Ovary (tissue), 7 donors: ENCODE measurements at regions not wholly inside any gene's neighbourhood (a gene's known extent, or its start where the extent isn't known, plus 50 kb on each side); places are given as distances from the start of the nearest gene placed in this dataset.

Experiments used
- DNase-seq, 5 donors: peaks; one replicate each; pipeline ENCODE4 v3.0.0-alpha.2; 2019 to 2020
- H3K27ac ChIP-seq, 2 donors: fragments of 200-600 bp; one replicate each; pipeline versions ENCODE4 v1.5.1 to v1.8.0; 2019 to 2022
- H3K27me3 ChIP-seq: fragments of 200-600 bp; one replicate; pipeline ENCODE4 v1.8.0; 2022
- H3K36me3 ChIP-seq: fragments of 200-600 bp; sonication (generic); one replicate; pipeline ENCODE4 v1.5.1; 2019
- H3K4me1 ChIP-seq: one replicate; pipeline ENCODE4 v1.8.1; 2013; ENCODE audit warnings: mild to moderate bottlenecking, moderate library complexity; ENCODE audit not compliant: insufficient read depth
- H3K4me3 ChIP-seq: fragments of 200-600 bp; sonication (generic); one replicate; pipeline ENCODE4 v1.5.1; 2017
- H3K9me3 ChIP-seq, 2 donors: fragments of 200-600 bp in 1 of 2; sonication (generic) in 1 of 2; one replicate each; pipeline versions ENCODE4 v1.5.1 to v1.8.1; 2013 to 2019; ENCODE audit warnings: mild to moderate bottlenecking in 1 of 2, moderate library complexity in 1 of 2
- CTCF ChIP-seq, 3 donors: fragments of 450-650 bp in 2 of 3; fragments of 200-600 bp in 1 of 3; IDR thresholded peaks; one replicate each; pipeline versions ENCODE4 v1.5.1 to v1.8.0; 2016 to 2022; ENCODE audit warnings: antibody characterized with exemption in 3 of 3, mild to moderate bottlenecking in 1 of 3
- EP300 ChIP-seq: sonication (generic); formaldehyde crosslinking; IDR thresholded peaks from one replicate; pipeline ENCODE4 v1.6.1; 2017; ENCODE audit warnings: antibody characterized with exemption
- POLR2A ChIP-seq: fragments of 450-650 bp; IDR thresholded peaks from one replicate; pipeline ENCODE4 v1.6.1; 2017; ENCODE audit warnings: antibody characterized with exemption, mild to moderate bottlenecking, moderate library complexity
- WGBS, 3 donors: extraction: QIAGEN DNeasy Blood & Tissue Kit in 1 of 3; methylation state at CpG; one replicate each; pipeline versions ENCODE4 v1.1.5 to v1.1.7; 2013 to 2017; 5-methylcytosine and 5-hydroxymethylcytosine counted together
- intact Hi-C, 4 donors: fragments of 100-400 bp; cut with DNase I; formaldehyde crosslinking; loops; one replicate each; pipeline versions ENCODE4 v1.11.0 to v1.15.1; 2022 to 2023
- donor health status: DM: no; HTN: no; CAD: no; lungs with moderate emphysema.
- donor health status: DM: no; HTN: no; CAD: no.
- donor health status: Bipolar disorder and iron deficiency.
- donor health status: DM: no; HTN: no; CAD: no.
- donor health status: DM: yes; HTN: yes; CAD: no.

DNA sequence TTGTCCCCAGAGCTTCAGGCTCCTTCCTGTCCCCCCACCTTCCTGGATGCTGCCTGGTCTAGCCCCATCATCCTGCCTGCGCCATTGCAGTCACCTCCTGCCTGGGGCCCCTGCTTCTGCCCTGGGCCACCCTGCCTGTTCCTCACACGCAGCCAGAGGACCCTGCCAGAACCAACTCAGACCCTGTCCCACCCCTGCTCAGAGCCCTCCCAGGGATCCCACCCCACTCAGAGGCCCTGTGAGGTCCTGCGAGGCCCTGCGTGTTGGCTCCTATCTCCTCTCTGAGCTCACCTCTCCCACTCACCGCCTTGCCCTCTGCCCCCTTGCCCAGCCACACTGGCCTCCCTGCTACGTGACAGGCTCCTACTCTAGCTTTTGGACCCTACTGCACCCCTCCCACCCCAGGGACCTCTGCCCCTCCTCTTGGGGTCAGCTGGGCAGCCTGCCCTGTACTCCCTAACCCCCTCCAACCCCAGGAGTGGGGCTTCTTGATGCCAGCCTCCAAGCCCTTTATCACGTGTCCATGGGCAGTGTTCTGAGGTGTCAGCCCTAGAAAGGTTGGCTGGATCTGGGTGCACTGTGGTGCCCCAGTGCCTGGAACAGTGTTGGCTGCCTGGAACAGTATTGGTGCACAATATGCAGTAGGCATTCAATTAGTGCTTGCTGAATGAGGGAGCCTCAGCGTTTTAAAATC, 68.3 kb downstream of the CEBPB start:
- no peak for DNase-seq
- intact Hi-C loops: no loop called here
- WGBS, 3 donors: 85 to 88% (median 87%) methylated on average over 8 of the region's 8 CpGs
- TF ChIP-seq EP300 (no peak), POLR2A (no peak), CTCF (IDR thresholded peaks at IDR 0.05) (no peak)
- H3K27me3 ChIP-seq: no peaks in the 10 kb centered on the region
- no peak overlapping the region for H3K4me3 ChIP-seq
- no peaks in the 10 kb centered on the region for H3K36me3 ChIP-seq
- H3K27ac ChIP-seq: no peak overlapping the region
- peaks cover 1% of the 10 kb centered on the region for H3K4me1 ChIP-seq
- H3K9me3 ChIP-seq: no peaks in the 10 kb centered on the region

GRCh38 chr20:50259705-50260478, 69.3 kb downstream of the CEBPB start:
- Histone ChIP-seq H3K36me3 (no peaks in the 10 kb centered on the region), H3K4me3 (no peak overlapping the region), H3K4me1 (peaks cover 1% of the 10 kb centered on the region), H3K27ac (no peak overlapping the region), H3K9me3 (no peaks in the 10 kb centered on the region), H3K27me3 (no peaks in the 10 kb centered on the region)
- intact Hi-C loops: no loop called here
- no peak for DNase-seq
- 60 to 65% (median 62%) methylated on average over 9 of the region's 9 CpGs for WGBS, 3 donors
- no peak for TF ChIP-seq EP300
- TF ChIP-seq CTCF (IDR thresholded peaks at IDR 0.05): no peak
- TF ChIP-seq POLR2A: no peak

DNA sequence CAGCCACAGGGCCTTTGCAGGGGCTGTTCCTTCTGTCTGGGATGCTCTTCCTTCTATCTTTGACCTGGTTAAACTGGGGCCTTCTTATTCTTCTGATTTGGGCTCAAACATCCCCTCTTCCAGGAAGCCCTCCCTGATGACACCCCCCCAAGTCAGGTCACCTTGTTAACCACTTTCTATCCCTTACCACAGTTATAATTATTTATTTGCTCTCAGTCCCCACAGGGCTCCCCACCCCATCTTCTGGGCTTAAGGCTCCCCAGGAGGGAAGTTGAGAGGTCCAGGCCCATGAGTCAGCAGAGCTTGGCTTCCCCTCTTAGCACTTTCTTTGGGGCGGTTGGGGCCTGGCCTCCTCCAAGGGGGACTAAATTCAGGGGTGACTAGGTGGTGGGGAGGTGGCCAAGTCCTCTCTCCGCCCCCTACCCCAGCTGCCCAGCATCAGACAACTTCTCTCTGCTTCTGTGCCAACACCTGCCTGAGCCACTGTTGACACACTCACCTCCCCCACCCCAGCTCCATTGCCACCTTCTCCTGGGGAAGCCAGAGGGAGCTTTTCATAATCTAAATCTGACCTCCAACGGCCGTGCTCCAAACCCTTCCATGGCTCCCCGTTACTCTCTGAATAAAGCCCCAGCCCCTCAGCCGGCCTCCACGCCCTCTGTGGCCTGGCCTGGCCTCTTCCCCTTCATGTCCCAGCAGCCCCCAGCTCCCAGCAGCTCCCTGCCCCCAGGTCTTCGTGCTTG, 70.0 kb downstream of the CEBPB start:
- no peaks in the 10 kb centered on the region for H3K27me3 ChIP-seq

More for the DNA sequence above, 70.0 kb downstream of the CEBPB start:
- TF ChIP-seq EP300: no peak
- TF ChIP-seq POLR2A: no peak
- TF ChIP-seq CTCF (IDR thresholded peaks at IDR 0.05): no peak
- no peaks in the 10 kb centered on the region for H3K9me3 ChIP-seq
- H3K27ac ChIP-seq: no peak overlapping the region
- peaks cover 1% of the 10 kb centered on the region for H3K4me1 ChIP-seq
- 77 to 80% (median 80%) methylated on average over 8 of the region's 8 CpGs for WGBS, 3 donors
- H3K36me3 ChIP-seq: no peaks in the 10 kb centered on the region
- intact Hi-C loops: no loop called here
- H3K4me3 ChIP-seq: no peak overlapping the region
- no peak for DNase-seq
